ENCODE measurements at regions not wholly inside any gene's neighbourhood (a gene's known extent, or its start where the extent isn't known, plus 50 kb on each side); places are given as distances from the start of the nearest gene placed in this dataset.

DNA sequence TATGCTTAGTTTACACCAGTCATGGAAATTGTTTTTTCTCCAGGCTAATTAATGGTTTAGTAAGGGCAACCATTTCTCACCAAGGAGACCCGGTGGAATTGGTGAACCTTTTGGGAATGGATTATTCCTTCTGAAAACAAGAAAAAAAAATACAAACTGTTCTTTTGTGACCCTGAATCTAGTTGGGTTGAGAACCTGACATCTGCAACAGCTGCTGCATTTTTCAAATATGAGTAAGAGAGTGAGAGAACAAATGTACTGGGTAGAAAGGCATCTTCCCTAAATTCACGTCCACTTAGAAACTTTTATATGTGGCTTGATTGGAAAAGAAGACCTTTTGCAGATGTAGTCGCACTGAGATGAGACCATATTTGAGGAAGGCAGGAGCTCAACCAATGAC lies 553.4 kb upstream of the EPHA7 start:
- no peak for TF ChIP-seq CTCF (IDR thresholded peaks at IDR 0.05; ENCODE audit: low read depth, low read length)
- Histone ChIP-seq H3K4me3 (ENCODE audit: low read depth, low read length) (no peak overlapping the region), H3K27me3 (ENCODE audit: control insufficient read depth, insufficient read depth, low read length) (no peaks in the 10 kb centered on the region), H3K27ac (ENCODE audit: low read depth, low read length) (no peak overlapping the region), H3K9me3 (ENCODE audit: control insufficient read depth, insufficient read depth, low read length) (no peaks in the 10 kb centered on the region; the same call in 1 of the 2 replicates)
- ChIA-PET POLR2A (no interaction called here), CTCF (no interaction called here)
- DNase-seq (ENCODE audit: low read depth, low spot score): no peak

- CTCF ChIA-PET: no interaction called here
- TF ChIP-seq CTCF (IDR thresholded peaks at IDR 0.05; ENCODE audit: low read depth, low read length): no peak
- POLR2A ChIA-PET: no interaction called here
- Histone ChIP-seq H3K27me3 (ENCODE audit: control insufficient read depth, insufficient read depth, low read length) (no peaks in the 10 kb centered on the region), H3K27ac (ENCODE audit: low read depth, low read length) (no peak overlapping the region), H3K4me3 (ENCODE audit: low read depth, low read length) (no peak overlapping the region), H3K9me3 (ENCODE audit: control insufficient read depth, insufficient read depth, low read length) (no peaks in the 10 kb centered on the region; the same call in 1 of the 2 replicates)
- DNase-seq (ENCODE audit: low read depth, low spot score): no peak
These were observed 551.3 kb upstream of the EPHA7 start for GRCh38 chr6:93970684-93971083.

DNA sequence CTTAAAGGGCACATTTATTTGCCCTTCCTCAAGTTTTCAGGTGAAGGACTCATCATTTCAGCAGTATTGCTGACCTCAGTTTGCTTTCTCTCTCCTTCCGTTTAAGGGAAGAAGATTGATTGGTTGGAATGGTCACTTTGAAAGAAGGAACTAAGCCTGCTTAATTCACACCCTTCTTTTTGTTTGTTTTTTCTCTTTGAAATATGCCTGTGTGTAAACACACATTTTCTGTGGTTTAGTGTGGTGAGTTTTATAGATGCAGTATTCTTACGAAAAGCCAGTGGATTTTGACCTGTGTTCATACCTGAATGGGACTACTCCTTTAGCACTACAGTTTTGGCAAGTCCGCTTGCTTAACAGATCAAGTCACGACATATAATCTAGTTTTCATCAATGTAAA lies 548.8 kb upstream of the EPHA7 start:
- CTCF ChIA-PET: no interaction called here
- H3K4me3 ChIP-seq (ENCODE audit: low read depth, low read length): no peak overlapping the region
- no peaks in the 10 kb centered on the region for H3K9me3 ChIP-seq (ENCODE audit: control insufficient read depth, insufficient read depth, low read length)
- no peaks in the 10 kb centered on the region for H3K27me3 ChIP-seq (ENCODE audit: control insufficient read depth, insufficient read depth, low read length)
- no peak for TF ChIP-seq CTCF (IDR thresholded peaks at IDR 0.05; ENCODE audit: low read depth, low read length)
- DNase-seq (ENCODE audit: low read depth, low spot score): no peak
- no peak overlapping the region for H3K27ac ChIP-seq (ENCODE audit: low read depth, low read length)
- POLR2A ChIA-PET: no interaction called here

DNA sequence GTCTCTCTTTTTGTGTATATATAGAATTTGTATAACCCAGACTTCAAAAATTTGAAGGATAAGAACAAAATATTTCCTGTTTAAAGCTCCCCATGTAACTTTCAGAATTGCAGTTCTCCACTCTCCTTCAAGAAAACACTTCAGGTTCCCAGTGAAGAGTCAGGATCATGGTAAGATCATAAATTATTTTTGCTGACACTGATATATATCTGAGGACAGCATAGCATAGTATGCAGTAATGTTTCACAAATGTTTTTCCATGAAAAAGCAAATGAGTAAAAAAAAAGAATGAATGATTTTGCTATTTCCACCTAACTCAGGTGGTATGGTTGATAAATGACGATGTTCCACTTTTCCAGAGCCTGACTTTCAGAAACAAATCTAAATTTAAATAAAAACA lies 545.6 kb upstream of the EPHA7 start:
- DNase-seq (ENCODE audit: low read depth, low spot score): no peak
- no peak for TF ChIP-seq CTCF (IDR thresholded peaks at IDR 0.05; ENCODE audit: low read depth, low read length)
- POLR2A ChIA-PET: no interaction called here
- no peak overlapping the region for H3K4me3 ChIP-seq (ENCODE audit: low read depth, low read length)
- no peak overlapping the region for H3K27ac ChIP-seq (ENCODE audit: low read depth, low read length)
- no peaks in the 10 kb centered on the region for H3K9me3 ChIP-seq (ENCODE audit: control insufficient read depth, insufficient read depth, low read length)
- H3K27me3 ChIP-seq (ENCODE audit: control insufficient read depth, insufficient read depth, low read length): no peaks in the 10 kb centered on the region
- CTCF ChIA-PET: no interaction called here

DNA sequence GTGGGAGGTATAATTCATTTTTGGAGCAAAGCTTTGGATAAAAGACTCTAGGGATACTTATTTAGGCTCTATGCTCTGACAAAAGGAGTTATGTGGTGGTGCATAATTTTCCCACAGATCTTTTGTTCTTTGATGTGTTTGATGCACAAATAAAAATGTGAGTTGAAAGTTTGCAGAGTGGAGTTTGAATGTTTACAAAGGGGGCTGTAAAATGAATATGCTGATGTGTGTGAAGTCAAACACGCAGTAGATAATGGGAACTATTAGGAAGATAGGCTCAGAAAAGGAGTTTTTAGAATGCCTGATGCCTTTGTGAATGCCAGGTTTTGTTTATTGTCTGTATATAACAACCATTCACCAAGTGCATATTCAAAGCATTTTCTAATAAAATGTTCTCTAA lies 545.0 kb upstream of the EPHA7 start:
- CTCF ChIA-PET: no interaction called here
- H3K27ac ChIP-seq (ENCODE audit: low read depth, low read length): no peak overlapping the region
- TF ChIP-seq CTCF (IDR thresholded peaks at IDR 0.05; ENCODE audit: low read depth, low read length): no peak

More for the DNA sequence above, 545.0 kb upstream of the EPHA7 start:
- Histone ChIP-seq H3K4me3 (ENCODE audit: low read depth, low read length) (no peak overlapping the region), H3K27me3 (ENCODE audit: control insufficient read depth, insufficient read depth, low read length) (no peaks in the 10 kb centered on the region), H3K9me3 (ENCODE audit: control insufficient read depth, insufficient read depth, low read length) (no peaks in the 10 kb centered on the region)
- no peak for DNase-seq (ENCODE audit: low read depth, low spot score)
- POLR2A ChIA-PET: no interaction called here
